Stimulated activated CD8-positive, alpha-beta memory T cell treated with anti-CD3 and anti-CD28 coated beads, Interleukin-12 subunit alpha, Interleukin-12 subunit beta, amount 100 ng/mL, for 24 hours (primary cell): ENCODE measurements at regions not wholly inside any gene's neighbourhood (a gene's known extent, or its start where the extent isn't known, plus 50 kb on each side); places are given as distances from the start of the nearest gene placed in this dataset.
A peak's percentile ranks its signal among the peaks of the same experiment; 100 is the strongest.

Source experiments
- DNase-seq: peaks from one replicate; pipeline ENCODE4 v3.0.0-alpha.2; 2020; ENCODE audit errors: extremely low read depth

DNA sequence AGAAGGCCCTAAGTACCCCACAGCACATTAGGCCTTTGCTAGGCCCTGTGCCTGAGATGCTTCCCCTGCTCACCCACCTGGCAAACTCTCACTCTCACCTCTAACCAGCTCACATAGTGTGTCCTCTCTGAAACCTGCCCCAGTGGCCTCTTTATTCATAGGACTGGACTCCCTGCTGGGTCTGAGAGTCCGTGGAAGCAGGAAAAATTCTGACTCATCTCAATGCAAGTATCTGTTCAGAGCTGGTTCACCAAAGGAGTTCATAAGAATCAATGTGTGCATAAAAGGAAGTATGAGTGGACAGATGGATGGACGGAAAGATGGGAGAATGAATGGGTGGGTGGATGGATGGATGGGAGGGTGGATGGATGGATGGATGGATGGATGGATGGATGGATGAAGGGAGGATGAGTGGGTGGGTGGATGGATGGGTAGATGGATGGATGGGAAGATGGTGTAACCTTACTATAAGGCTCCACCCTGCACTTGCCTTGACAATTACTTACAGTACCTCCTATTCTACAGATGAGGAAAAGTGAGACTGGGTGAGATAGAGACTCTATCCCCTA, 111.2 kb upstream of the ZMIZ1 start:
- no peak for DNase-seq

GRCh38 chr10:78959217-78959923, 109.4 kb upstream of the ZMIZ1 start:
- DNase-seq, result no peak

DNA sequence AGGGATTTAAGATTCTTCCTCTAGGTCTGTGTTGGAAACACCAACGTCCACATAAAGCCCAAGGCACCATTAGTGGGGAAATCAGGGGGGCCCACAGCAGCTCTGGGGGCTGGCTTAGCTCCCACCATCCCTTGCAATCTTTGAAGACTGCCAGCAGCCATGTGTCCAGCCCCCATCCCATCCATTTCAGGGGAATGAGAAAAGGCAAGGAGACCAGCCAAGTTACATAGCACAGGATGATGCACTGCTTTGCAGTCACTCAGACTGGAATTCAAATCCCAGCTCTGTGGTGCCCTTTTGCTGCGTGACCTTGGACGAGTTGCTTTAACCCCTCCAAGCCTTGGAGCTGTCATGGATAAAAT, 108.9 kb upstream of the ZMIZ1 start:
- DNase-seq, result no peak

DNA sequence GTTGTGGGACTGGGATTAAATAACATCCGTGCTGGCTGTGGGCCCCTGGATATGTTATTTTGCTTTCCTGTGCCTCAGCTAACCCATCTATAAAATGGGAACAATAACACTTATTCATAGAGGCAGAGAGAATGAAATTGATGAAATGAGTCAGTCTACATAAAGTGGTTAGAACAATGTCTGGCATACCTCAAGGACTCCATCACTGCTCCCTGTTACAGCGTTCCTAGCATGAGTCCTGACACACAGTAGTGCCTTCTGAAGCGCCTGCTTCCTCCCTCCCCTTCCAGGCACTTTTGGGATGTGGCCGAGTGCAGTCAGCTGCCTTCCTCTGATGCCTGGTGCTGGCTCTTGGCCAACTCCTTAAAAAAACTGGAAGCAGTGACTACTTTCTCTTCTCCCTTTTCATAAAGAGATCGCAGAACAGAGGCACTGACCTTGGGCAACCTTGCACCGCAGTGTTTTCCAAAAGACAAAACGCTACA, 108.4 kb upstream of the ZMIZ1 start:
- DNase-seq, result no peak

DNA sequence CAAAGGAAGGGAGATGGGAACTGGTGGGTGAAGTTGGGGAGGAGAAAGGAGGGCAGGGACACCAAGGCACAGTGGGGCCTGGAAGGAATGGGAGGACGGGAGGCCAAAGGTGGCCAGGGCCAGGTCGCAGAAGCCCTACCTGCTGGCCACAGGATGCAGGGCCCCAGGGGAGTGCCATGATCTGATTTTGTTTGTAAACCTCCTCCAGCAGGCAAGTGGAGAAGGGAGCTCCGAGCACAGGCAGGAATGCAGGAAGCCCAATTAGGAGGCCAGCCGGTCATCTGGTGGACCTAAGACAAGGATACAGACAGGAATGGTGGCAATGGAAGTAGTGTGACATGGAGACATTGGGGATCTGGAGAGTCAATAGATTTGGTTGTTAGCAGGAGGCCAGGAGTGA, 107.0 kb upstream of the ZMIZ1 start:
- no peak for DNase-seq

GRCh38 chr10:78963074-78964034, 105.4 kb upstream of the ZMIZ1 start:
- no peak for DNase-seq

DNA sequence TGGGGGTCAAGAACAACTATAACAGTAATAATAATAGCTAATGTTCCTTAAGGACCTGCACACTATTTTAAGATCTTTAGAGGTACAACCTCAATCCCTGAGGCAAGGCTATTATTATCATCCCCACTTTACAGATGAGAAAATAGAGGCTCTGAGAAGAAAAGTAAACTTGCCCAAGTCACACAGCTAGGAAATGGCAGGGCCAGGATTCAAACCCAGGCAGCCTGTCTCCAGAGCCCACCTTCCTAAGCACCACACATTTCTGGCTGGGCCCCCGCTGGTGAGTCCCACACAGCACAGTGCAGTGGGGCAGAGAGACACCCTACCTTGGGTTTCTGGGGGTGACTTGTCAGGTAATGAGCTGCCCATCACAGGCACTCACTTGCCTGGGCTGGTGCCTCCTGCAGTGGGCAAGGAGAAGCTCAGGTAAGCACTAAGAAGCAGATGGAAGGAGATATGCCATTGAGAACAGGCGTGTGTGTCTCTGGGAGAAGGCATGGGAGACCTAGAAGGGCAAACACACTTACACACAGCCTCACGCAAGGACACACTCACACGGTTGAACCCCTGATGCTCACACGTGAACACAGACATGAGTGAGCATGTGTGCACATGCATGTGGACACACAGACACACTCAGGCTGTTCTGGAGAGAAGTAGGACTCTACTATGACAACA, 104.4 kb upstream of the ZMIZ1 start:
- DNase-seq, result no peak

DNA sequence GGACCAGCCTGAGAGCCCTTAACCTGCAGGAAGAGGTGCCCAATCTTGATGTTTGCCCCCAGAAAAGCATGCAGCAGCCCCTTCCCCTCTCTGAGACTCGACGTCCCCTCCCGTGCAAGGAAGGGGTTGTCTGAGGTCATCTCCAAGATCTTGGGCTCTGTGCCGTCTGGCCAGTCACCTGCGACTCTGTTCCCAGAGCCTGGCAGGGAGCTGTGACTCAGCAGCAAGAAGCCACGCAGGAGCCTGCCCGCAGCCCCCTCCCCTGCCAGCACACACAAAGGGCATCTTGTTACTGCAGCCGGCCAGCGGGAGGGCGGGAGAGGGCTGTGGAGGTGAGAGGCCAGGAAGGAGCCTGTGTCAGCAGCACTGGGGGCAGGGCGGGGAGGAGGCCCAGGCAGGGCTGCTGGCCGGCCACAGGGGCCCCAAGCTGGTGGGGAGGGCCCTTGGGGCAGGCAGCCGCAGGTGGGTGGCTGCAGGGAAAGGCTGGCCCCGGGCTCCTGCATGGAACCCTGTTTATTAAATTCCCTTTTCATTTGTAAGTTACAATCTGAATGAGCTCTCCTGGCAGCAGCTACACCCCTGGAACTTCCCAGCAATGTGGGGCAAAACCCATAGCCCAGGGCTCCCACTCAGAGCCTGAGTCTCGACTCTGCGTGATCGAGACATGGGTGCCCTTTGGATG, 103.7 kb upstream of the ZMIZ1 start:
- DNase-seq, result no peak

DNA sequence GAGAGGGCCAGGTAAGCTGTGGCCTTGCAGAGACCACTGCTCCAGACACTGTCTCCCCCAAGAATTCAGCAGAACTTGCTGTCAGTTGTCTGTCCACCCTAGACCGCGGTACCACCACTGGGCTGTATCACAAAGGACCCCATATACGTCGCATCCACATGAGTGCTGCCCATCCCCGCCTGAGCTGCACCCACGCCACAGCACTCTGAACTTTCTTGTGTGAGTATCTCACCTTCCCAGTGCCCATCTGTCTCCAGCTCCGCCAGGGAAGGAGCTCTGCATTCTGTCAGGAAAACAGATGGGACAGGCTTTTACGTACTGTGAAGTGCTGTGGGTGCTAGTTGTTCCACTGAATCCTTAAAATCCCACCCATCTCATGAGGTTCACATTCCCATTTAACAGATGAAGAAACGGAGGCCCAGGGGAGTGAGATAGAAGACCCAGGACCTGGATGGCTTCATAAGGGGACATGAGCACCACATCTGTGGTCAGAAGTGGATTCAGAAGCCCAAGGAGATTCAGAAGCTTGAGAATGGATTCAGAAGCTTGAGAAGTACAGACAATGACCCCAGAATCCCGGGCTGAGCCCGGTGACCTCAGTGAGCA, 102.5 kb upstream of the ZMIZ1 start:
- DNase-seq, result no peak

DNA sequence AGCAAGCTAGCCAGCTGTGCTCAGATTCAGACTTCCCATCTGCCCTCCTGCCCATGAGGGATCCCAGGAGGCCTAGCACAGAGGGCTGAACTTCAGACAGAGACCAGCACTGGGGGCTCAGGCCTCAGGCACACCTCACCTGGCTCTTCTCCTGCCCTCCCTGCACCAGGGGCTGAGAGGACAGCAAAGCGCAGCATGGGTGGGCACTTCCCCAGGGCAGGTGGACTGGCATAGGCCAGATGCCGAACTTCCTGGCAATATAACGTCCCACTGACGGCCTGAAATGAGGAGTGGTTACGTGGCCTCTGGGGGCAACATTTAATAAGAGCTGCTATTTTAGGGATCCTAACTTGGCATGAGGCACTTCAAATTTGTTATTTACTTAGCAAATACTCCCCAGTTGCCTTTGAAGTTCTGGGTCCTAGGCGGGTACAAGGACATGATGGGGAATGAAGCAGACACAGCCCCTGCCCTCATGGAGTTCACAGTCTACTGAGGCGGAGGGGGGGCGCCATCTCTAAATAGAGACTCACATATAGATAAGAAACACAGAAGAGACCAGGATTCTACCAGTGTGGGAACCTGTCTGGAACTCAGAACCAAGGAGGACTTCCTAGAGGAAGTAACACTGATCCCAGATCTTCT, 101.8 kb upstream of the ZMIZ1 start:
- no peak for DNase-seq

GRCh38 chr10:78968300-78968942, 100.3 kb upstream of the ZMIZ1 start:
- DNase-seq, result no peak

- DNase-seq, result no peak
Measured at GRCh38 chr10:78968943-78969342, 99.8 kb upstream of the ZMIZ1 start.

- DNase-seq, result no peak
Measured at GRCh38 chr10:78969719-78970118, 99.0 kb upstream of the ZMIZ1 start.

- DNase-seq, result no peak
Measured at GRCh38 chr10:78970261-78970660, 98.5 kb upstream of the ZMIZ1 start.

DNA sequence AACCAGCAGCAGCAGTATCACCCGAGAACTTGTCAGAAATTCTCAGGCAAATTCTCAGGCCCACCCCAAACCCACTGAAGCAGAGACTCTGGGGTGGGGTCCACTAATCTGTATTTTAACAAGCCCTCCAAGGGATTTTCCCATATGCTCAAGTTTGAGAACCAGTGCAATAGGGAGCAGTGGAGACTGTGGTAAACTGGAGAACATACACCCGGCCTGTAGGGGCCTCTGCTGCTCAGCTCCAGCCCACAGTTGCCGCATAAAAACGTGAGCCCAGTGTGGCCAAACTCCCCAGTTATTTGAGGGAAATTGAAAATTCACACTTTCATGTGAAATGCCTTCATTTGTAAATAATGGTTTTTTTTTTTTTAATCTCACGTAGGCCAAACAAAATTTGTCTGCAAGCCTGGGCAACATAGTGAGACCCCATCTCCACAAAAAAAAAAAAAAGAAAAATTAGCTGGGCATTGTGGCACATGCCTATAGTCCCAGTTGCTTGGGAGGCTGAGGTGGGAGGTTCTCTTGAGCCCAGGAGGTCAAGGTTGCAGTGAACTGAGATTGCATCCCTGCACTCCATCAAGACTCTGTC, 97.6 kb upstream of the ZMIZ1 start:
- no peak for DNase-seq

GRCh38 chr10:78972160-78972946, 96.4 kb upstream of the ZMIZ1 start:
- no peak for DNase-seq

DNA sequence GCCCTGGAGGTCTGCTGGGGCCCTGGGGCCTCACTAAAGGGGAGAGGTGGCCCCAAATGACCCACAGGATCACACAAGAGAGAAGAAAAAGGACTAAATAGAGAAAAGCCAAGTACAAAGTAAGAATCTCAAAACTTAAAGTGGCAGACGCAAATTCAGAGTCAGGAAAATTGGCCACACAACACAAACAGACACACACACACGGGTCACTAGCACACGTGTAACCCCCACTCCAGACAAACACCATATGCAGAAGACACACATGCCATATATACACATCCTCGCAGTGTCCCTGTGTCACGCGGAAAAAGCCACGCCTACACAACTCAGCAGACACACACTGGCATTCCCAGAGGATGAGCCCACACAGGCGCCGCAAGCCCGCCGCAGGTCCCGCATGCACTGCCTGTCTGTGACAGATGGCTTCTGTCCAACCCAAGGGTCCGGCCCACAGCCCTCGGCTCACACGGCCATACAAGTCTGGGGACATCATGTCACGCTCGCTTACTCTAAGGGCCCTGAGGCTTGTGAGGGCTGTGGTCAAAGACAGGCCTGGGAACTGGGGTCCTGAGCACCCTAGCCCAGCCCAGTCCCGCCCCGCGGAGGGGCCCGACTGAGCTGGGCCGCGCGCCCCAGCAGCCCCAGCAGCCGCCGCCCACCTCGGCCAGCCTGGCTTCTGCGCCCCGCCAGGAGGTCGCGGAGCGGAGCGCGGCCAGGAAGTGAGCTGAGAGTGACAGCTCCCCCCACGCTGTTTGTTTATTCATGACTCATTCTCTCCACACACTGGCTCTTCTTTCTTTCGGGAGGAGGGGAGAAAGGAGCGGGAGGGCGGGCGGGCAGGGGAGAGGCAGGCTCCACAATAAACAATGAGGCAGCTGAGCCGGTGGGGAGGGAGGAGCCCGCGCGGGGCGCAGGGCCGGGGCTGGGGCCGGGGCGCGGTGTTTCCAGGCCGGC, 95.5 kb upstream of the ZMIZ1 start:
- DNase-seq, result peak; percentile 58
